OCI-LY1 (cell line): ENCODE measurements at regions not wholly inside any gene's neighbourhood (a gene's known extent, or its start where the extent isn't known, plus 50 kb on each side); places are given as distances from the start of the nearest gene placed in this dataset.

Source experiments
- H2AFZ ChIP-seq: fragments of 200-600 bp; sonication (generic), shearing (Covaris generic); 2 replicates; pipeline ENCODE4 v1.6.0; 2014; ENCODE audit warnings: antibody characterized with exemption, mild to moderate bottlenecking, low read length
- H3F3A ChIP-seq: fragments of 200-600 bp; sonication (generic), shearing (Covaris generic); 2 replicates; pipeline ENCODE4 v1.6.0; 2014; ENCODE audit warnings: mild to moderate bottlenecking, antibody characterized with exemption, low read length, moderate library complexity; ENCODE audit not compliant: insufficient read depth
- H3K27ac ChIP-seq: fragments of 200-600 bp; sonication (generic); 2 replicates; pipeline ENCODE4 v1.5.1; 2014; ENCODE audit warnings: low read length, mixed run types, mild to moderate bottlenecking, low read depth; ENCODE audit not compliant: poor library complexity, severe bottlenecking
- H3K27me3 ChIP-seq: fragments of 200-600 bp; sonication (generic); 2 replicates; pipeline ENCODE4 v1.6.0; 2014; ENCODE audit warnings: antibody characterized with exemption, mild to moderate bottlenecking, low read length, moderate library complexity; ENCODE audit not compliant: insufficient read depth
- H3K36me3 ChIP-seq: fragments of 200-600 bp; sonication (generic); 2 replicates; pipeline ENCODE4 v1.6.1; 2014; ENCODE audit warnings: mild to moderate bottlenecking, antibody characterized with exemption, low read length, moderate library complexity, mixed read lengths; ENCODE audit not compliant: insufficient read depth
- H3K4me1 ChIP-seq: fragments of 200-600 bp; sonication (generic); 2 replicates; pipeline ENCODE4 v1.5.1; 2014; ENCODE audit warnings: mild to moderate bottlenecking, low read length, moderate library complexity; ENCODE audit not compliant: insufficient read depth, severe bottlenecking
- H3K4me2 ChIP-seq: fragments of 200-600 bp; sonication (generic), shearing (Covaris generic); 2 replicates; pipeline ENCODE4 v1.6.1; 2014; ENCODE audit warnings: low read length
- H3K4me3 ChIP-seq: fragments of 200-600 bp; sonication (generic); 2 replicates; pipeline ENCODE4 v1.5.1; 2014; ENCODE audit warnings: low read length, low read depth, mild to moderate bottlenecking, mixed read lengths; ENCODE audit not compliant: poor library complexity, severe bottlenecking
- H3K79me2 ChIP-seq: fragments of 200-600 bp; shearing (Covaris generic); 2 replicates; pipeline ENCODE4 v1.6.1; 2016; ENCODE audit warnings: mixed run types, low read length, mixed read lengths; ENCODE audit not compliant: insufficient read depth
- H3K9ac ChIP-seq: fragments of 200-600 bp; sonication (generic), shearing (Covaris generic); 2 replicates; pipeline ENCODE4 v1.6.1; 2014; ENCODE audit warnings: mild to moderate bottlenecking, low read length, mixed read lengths
- H3K9me2 ChIP-seq: fragments of 200-600 bp; sonication (generic), shearing (Covaris generic); 2 replicates; pipeline ENCODE4 v1.6.1; 2014; ENCODE audit warnings: low read depth, mild to moderate bottlenecking, low read length, mixed read lengths
- H3K9me3 ChIP-seq: fragments of 200-600 bp; shearing (Covaris generic); 2 replicates; pipeline ENCODE4 v1.6.1; 2014; ENCODE audit warnings: low read length, mixed read lengths
- H4K20me1 ChIP-seq: fragments of 200-600 bp; sonication (generic), shearing (Covaris generic); 2 replicates; pipeline ENCODE4 v1.6.0; 2016; ENCODE audit warnings: mild to moderate bottlenecking, low read length; ENCODE audit not compliant: insufficient read depth
- CTCF ChIP-seq: fragments of 200-600 bp; sonication (generic), shearing (Covaris generic); IDR thresholded peaks from 2 replicates; pipeline ENCODE4 v1.5.1; 2017; ENCODE audit warnings: mild to moderate bottlenecking, antibody characterized with exemption, low read length, moderate library complexity, mixed read lengths
- EZH2 ChIP-seq: fragments of 200-600 bp; sonication (generic), shearing (Covaris generic); IDR thresholded peaks from 2 replicates; pipeline ENCODE4 v1.8.0; 2017; ENCODE audit warnings: borderline replicate concordance, mixed run types, mild to moderate bottlenecking, antibody characterized with exemption, low read length, moderate library complexity, mixed read lengths

- Histone ChIP-seq H3K36me3 (no peaks in the 10 kb centered on the region), H3K4me2 (no peak overlapping the region), H3K27ac (no peak overlapping the region), H3K79me2 (no peaks in the 10 kb centered on the region), H3F3A (no peaks in the 10 kb centered on the region), H3K9me3 (no peaks in the 10 kb centered on the region), H3K9ac (no peak overlapping the region), H3K27me3 (no peaks in the 10 kb centered on the region), H2AFZ (no peak overlapping the region), H3K4me3 (no peak overlapping the region), H3K4me1 (no peaks in the 10 kb centered on the region), H4K20me1 (no peaks in the 10 kb centered on the region), H3K9me2 (no peaks in the 10 kb centered on the region)
- TF ChIP-seq EZH2 (no peak), CTCF (peak; percentile 21; the same call in 1 of the 2 replicates)
Observed at GRCh38 chr2:18690342-18690741, 101.0 kb upstream of the NT5C1B start.

- Histone ChIP-seq H3K4me2 (no peak overlapping the region), H3K9ac (no peak overlapping the region), H4K20me1 (no peaks in the 10 kb centered on the region), H3K36me3 (no peaks in the 10 kb centered on the region), H3K27me3 (no peaks in the 10 kb centered on the region), H3K4me1 (no peaks in the 10 kb centered on the region), H3K79me2 (no peaks in the 10 kb centered on the region), H3K9me3 (no peaks in the 10 kb centered on the region), H3K9me2 (no peaks in the 10 kb centered on the region), H2AFZ (no peak overlapping the region), H3K27ac (no peak overlapping the region), H3F3A (no peaks in the 10 kb centered on the region), H3K4me3 (no peak overlapping the region)
- TF ChIP-seq EZH2: no peak
- TF ChIP-seq CTCF: no peak
Observed at GRCh38 chr2:18684206-18685038, 95.1 kb upstream of the NT5C1B start.

GRCh38 chr2:18682681-18683080 lies 93.3 kb upstream of the NT5C1B start:
- no peak overlapping the region for H3K4me3 ChIP-seq
- H3K27ac ChIP-seq: no peak overlapping the region
- TF ChIP-seq CTCF (no peak), EZH2 (no peak)
- no peaks in the 10 kb centered on the region for H3F3A ChIP-seq
- no peaks in the 10 kb centered on the region for H3K9me3 ChIP-seq
- no peaks in the 10 kb centered on the region for H3K36me3 ChIP-seq
- H3K9ac ChIP-seq: no peak overlapping the region
- no peaks in the 10 kb centered on the region for H3K27me3 ChIP-seq
- no peaks in the 10 kb centered on the region for H3K9me2 ChIP-seq
- H3K4me1 ChIP-seq: no peaks in the 10 kb centered on the region
- H3K4me2 ChIP-seq: no peak overlapping the region
- no peak overlapping the region for H2AFZ ChIP-seq
- H4K20me1 ChIP-seq: no peaks in the 10 kb centered on the region
- no peaks in the 10 kb centered on the region for H3K79me2 ChIP-seq
